Loucy (cell line): ENCODE measurements at regions not wholly inside any gene's neighbourhood (a gene's known extent, or its start where the extent isn't known, plus 50 kb on each side); places are given as distances from the start of the nearest gene placed in this dataset.

ENCODE experiments used
- H2AFZ ChIP-seq: fragments of 200-600 bp; sonication (generic); 2 replicates; pipeline ENCODE4 v1.6.0; 2016; ENCODE audit warnings: antibody characterized with exemption, mild to moderate bottlenecking, low read length, moderate library complexity
- H3F3A ChIP-seq: fragments of 200-600 bp; 2 replicates; pipeline ENCODE4 v1.6.0; 2016; ENCODE audit warnings: antibody characterized with exemption, low read depth, mild to moderate bottlenecking
- H3K27me3 ChIP-seq: fragments of 200-600 bp; sonication (generic); 2 replicates; pipeline ENCODE4 v1.6.1; 2014; ENCODE audit warnings: low read length, mild to moderate bottlenecking; ENCODE audit not compliant: insufficient read depth, poor library complexity, severe bottlenecking
- H3K36me3 ChIP-seq: fragments of 200-600 bp; sonication (generic); 2 replicates; pipeline ENCODE4 v1.6.1; 2016; ENCODE audit warnings: low read length; ENCODE audit not compliant: insufficient read depth
- H3K4me1 ChIP-seq: fragments of 200-600 bp; sonication (generic); 2 replicates; pipeline ENCODE4 v1.5.1; 2014; ENCODE audit warnings: low read length, mild to moderate bottlenecking; ENCODE audit not compliant: insufficient read depth, poor library complexity, severe bottlenecking
- H3K4me2 ChIP-seq: fragments of 200-600 bp; sonication (generic); 2 replicates; pipeline ENCODE4 v1.6.0; 2014; ENCODE audit warnings: antibody characterized with exemption, low read length, low read depth, mild to moderate bottlenecking; ENCODE audit not compliant: poor library complexity, severe bottlenecking
- H3K4me3 ChIP-seq: fragments of 200-600 bp; sonication (generic); 2 replicates; pipeline ENCODE4 v1.5.1; 2014; ENCODE audit warnings: low read length, mild to moderate bottlenecking, mixed read lengths; ENCODE audit not compliant: poor library complexity, severe bottlenecking
- H3K79me2 ChIP-seq: fragments of 200-600 bp; sonication (generic); 2 replicates; pipeline ENCODE4 v1.6.1; 2014; ENCODE audit warnings: low read length; ENCODE audit not compliant: insufficient read depth
- H3K9ac ChIP-seq: fragments of 200-600 bp; sonication (generic); 2 replicates; pipeline ENCODE4 v1.6.0; 2014; ENCODE audit warnings: mild to moderate bottlenecking, low read depth, low read length, moderate library complexity; ENCODE audit not compliant: poor library complexity, severe bottlenecking
- H3K9me2 ChIP-seq: fragments of 200-600 bp; sonication (generic); replicated peaks from 2 replicates; pipeline ENCODE4 v1.6.1; 2016; ENCODE audit warnings: low read depth, low read length, mixed read lengths
- H3K9me3 ChIP-seq: fragments of 200-600 bp; sonication (generic); 2 replicates; pipeline ENCODE4 v1.6.1; 2014; ENCODE audit warnings: mild to moderate bottlenecking, antibody characterized with exemption, low read length, low read depth; ENCODE audit not compliant: insufficient read depth
- H4K20me1 ChIP-seq: fragments of 200-600 bp; sonication (generic); 2 replicates; pipeline ENCODE4 v1.6.0; 2014; ENCODE audit warnings: antibody characterized with exemption, low read length, mild to moderate bottlenecking; ENCODE audit not compliant: insufficient read depth, poor library complexity, severe bottlenecking
- EZH2phosphoT487 ChIP-seq: fragments of 200-600 bp; IDR thresholded peaks from 2 replicates; pipeline ENCODE4 v1.6.1; 2018; ENCODE audit warnings: antibody characterized with exemption, mild to moderate bottlenecking, moderate library complexity, borderline replicate concordance
- TF ChIP-seq, protein P1 (sequence below): fragments of 200-600 bp; sonication (generic); conservative IDR thresholded peaks from 2 replicates; pipeline ENCODE4 v1.5.1; 2014; ENCODE audit warnings: mild to moderate bottlenecking, antibody characterized with exemption, low read length

DNA sequence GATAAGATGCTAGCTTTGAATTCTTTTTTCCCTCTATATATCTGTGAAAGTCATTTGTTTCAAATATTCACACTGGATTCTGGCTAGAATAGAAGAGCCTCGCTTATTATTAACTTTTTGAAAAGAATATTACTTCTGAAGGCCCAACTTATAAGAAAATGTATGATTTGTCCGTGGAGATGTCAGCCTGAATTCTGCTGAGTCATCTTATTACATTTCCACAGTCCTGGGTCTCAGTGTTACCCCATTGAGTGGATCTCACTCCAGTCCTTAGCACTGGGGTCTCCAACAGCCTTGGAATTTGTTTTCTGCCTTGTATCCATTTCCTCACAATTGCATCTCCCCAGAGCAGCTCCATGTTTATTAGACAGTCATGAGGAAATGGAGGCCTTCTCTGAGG, 907.9 kb downstream of the VRK1 start:
- 0 out of 2 replicates have a peak, but pooled peaks cover 5% of the 10 kb centered on the region for H3F3A ChIP-seq
- H3K9me2 ChIP-seq, result no peaks in the 10 kb centered on the region
- no peak overlapping the region for H3K4me3 ChIP-seq
- H2AFZ ChIP-seq, result no peak overlapping the region; the same call in 1 of the 2 replicates
- H3K9me3 ChIP-seq, result no peaks in the 10 kb centered on the region
- H3K4me2 ChIP-seq, result no peak overlapping the region
- H3K79me2 ChIP-seq, result no peaks in the 10 kb centered on the region
- TF ChIP-seq, protein P1, sequence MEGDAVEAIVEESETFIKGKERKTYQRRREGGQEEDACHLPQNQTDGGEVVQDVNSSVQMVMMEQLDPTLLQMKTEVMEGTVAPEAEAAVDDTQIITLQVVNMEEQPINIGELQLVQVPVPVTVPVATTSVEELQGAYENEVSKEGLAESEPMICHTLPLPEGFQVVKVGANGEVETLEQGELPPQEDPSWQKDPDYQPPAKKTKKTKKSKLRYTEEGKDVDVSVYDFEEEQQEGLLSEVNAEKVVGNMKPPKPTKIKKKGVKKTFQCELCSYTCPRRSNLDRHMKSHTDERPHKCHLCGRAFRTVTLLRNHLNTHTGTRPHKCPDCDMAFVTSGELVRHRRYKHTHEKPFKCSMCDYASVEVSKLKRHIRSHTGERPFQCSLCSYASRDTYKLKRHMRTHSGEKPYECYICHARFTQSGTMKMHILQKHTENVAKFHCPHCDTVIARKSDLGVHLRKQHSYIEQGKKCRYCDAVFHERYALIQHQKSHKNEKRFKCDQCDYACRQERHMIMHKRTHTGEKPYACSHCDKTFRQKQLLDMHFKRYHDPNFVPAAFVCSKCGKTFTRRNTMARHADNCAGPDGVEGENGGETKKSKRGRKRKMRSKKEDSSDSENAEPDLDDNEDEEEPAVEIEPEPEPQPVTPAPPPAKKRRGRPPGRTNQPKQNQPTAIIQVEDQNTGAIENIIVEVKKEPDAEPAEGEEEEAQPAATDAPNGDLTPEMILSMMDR, result no peak
- TF ChIP-seq EZH2phosphoT487, result no peak
- H3K27me3 ChIP-seq, result no peaks in the 10 kb centered on the region
- H3K36me3 ChIP-seq, result no peaks in the 10 kb centered on the region
- H4K20me1 ChIP-seq, result no peaks in the 10 kb centered on the region
- no peak overlapping the region for H3K9ac ChIP-seq
- H3K4me1 ChIP-seq, result peaks cover 45% of the 10 kb centered on the region

- Histone ChIP-seq H3K9me2 (no peaks in the 10 kb centered on the region), H2AFZ (0 out of 2 replicates have a peak overlapping the region, but pooled peaks have one; percentile 60), H3K4me3 (no peak overlapping the region), H3K9me3 (no peaks in the 10 kb centered on the region), H4K20me1 (no peaks in the 10 kb centered on the region), H3K4me1 (peaks cover 48% of the 10 kb centered on the region), H3K36me3 (no peaks in the 10 kb centered on the region), H3K9ac (no peak overlapping the region), H3F3A (0 out of 2 replicates have a peak, but pooled peaks cover 5% of the 10 kb centered on the region), H3K4me2 (no peak overlapping the region), H3K79me2 (no peaks in the 10 kb centered on the region), H3K27me3 (no peaks in the 10 kb centered on the region)
- TF ChIP-seq, protein P1, result no peak
- no peak for TF ChIP-seq EZH2phosphoT487
Observed at GRCh38 chr14:97705976-97706375, 908.8 kb downstream of the VRK1 start.

DNA sequence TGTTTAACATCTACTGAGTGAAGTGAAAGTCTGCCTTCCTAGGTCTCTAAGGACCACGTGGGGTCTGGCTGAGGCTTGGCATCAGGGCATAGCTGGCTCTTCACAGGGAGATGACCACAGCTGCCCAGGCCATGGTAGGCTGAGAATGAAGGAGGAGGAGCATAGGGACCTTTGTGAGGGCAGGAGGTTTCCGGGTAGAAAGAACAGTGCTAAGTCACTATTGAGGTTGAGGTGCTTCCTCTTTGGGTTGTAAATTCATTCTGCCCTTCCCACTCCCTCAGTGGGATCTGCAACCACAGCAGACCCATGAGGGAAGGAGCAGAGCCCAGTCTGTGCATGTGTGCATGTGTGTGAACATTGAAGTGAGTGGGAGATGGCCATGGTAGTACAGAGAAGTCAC, 909.6 kb downstream of the VRK1 start:
- Histone ChIP-seq H3K9me3 (no peaks in the 10 kb centered on the region), H3K4me2 (peak overlapping the region; percentile 73), H3K4me3 (peak overlapping the region; percentile 55)

More for the DNA sequence above, 909.6 kb downstream of the VRK1 start:
- no peak for TF ChIP-seq EZH2phosphoT487
- TF ChIP-seq, protein P1, result no peak
- no peaks in the 10 kb centered on the region for H4K20me1 ChIP-seq
- H3F3A ChIP-seq, result 0 out of 2 replicates have a peak, but pooled peaks cover 5% of the 10 kb centered on the region
- no peaks in the 10 kb centered on the region for H3K27me3 ChIP-seq
- H2AFZ ChIP-seq, result peak overlapping the region; percentile 60
- H3K36me3 ChIP-seq, result no peaks in the 10 kb centered on the region
- peaks cover 48% of the 10 kb centered on the region for H3K4me1 ChIP-seq
- H3K79me2 ChIP-seq, result no peaks in the 10 kb centered on the region
- peak overlapping the region; percentile 25 for H3K9ac ChIP-seq
- no peaks in the 10 kb centered on the region for H3K9me2 ChIP-seq
